HEK293 (cell line): ENCODE measurements at regions not wholly inside any gene's neighbourhood (a gene's known extent, or its start where the extent isn't known, plus 50 kb on each side); places are given as distances from the start of the nearest gene placed in this dataset.

Experiments
- CTCF ChIP-seq: fragments of 450-650 bp; formaldehyde crosslinking; IDR thresholded peaks from 2 replicates; pipeline ENCODE4 v1.5.1; 2016; ENCODE audit warnings: missing biosample characterization, missing genetic modification characterization
- GLIS1 ChIP-seq: fragments of 450-650 bp; formaldehyde crosslinking; IDR thresholded peaks from 2 replicates; pipeline ENCODE4 v1.5.1; 2016; ENCODE audit warnings: missing biosample characterization, missing genetic modification characterization
- REST ChIP-seq: fragments of 450-650 bp; formaldehyde crosslinking; IDR thresholded peaks from 2 replicates; pipeline ENCODE4 v1.5.1; 2016; ENCODE audit warnings: missing biosample characterization, missing genetic modification characterization
- SCRT2 ChIP-seq: fragments of 450-650 bp; formaldehyde crosslinking; IDR thresholded peaks from 2 replicates; pipeline ENCODE4 v1.5.1; 2016; ENCODE audit warnings: missing biosample characterization, missing genetic modification characterization
- YY1 ChIP-seq: fragments of 450-650 bp; formaldehyde crosslinking; IDR thresholded peaks from 2 replicates; pipeline ENCODE4 v1.5.1; 2018; ENCODE audit warnings: missing biosample characterization, missing genetic modification characterization
- ZBTB44 ChIP-seq: fragments of 450-650 bp; IDR thresholded peaks from 2 replicates; pipeline ENCODE4 v1.5.1; 2018; ENCODE audit warnings: missing biosample characterization, mild to moderate bottlenecking, missing genetic modification characterization
- ZBTB8A ChIP-seq: fragments of 450-650 bp; formaldehyde crosslinking; IDR thresholded peaks from 2 replicates; pipeline ENCODE4 v1.5.1; 2016; ENCODE audit warnings: missing biosample characterization, missing genetic modification characterization
- ZNF121 ChIP-seq: fragments of 450-650 bp; formaldehyde crosslinking; IDR thresholded peaks from 2 replicates; pipeline ENCODE4 v1.5.1; 2016; ENCODE audit warnings: missing biosample characterization, missing genetic modification characterization
- ZNF157 ChIP-seq: fragments of 450-650 bp; formaldehyde crosslinking; IDR thresholded peaks from 2 replicates; pipeline ENCODE4 v1.5.1; 2016; ENCODE audit warnings: missing biosample characterization, missing genetic modification characterization
- ZNF211 ChIP-seq: fragments of 450-650 bp; formaldehyde crosslinking; IDR thresholded peaks from 2 replicates; pipeline ENCODE4 v1.5.1; 2016; ENCODE audit warnings: low read depth, missing biosample characterization, missing genetic modification characterization
- ZNF24 ChIP-seq: fragments of 450-650 bp; formaldehyde crosslinking; IDR thresholded peaks from 2 replicates; pipeline ENCODE4 v1.5.1; 2016; ENCODE audit warnings: missing biosample characterization, missing genetic modification characterization
- ZNF274 ChIP-seq, 2 experiments: fragments of 200-500 bp in 1 of 2; fragments of 450-650 bp in 1 of 2; sonication (Bioruptor generic) in 1 of 2; formaldehyde crosslinking in 1 of 2; IDR thresholded peaks; 2 replicates each; pipeline versions ENCODE4 v1.5.1 to v1.6.1; 2014 to 2016; ENCODE audit warnings: borderline replicate concordance in 1 of 2, inconsistent platforms in 1 of 2, low read length in 1 of 2, missing biosample characterization in 1 of 2, missing genetic modification characterization in 1 of 2
- ZNF394 ChIP-seq: fragments of 450-650 bp; formaldehyde crosslinking; IDR thresholded peaks from 2 replicates; pipeline ENCODE4 v1.5.1; 2016; ENCODE audit warnings: missing biosample characterization, missing genetic modification characterization, mild to moderate bottlenecking, moderate library complexity, borderline replicate concordance
- ZNF530 ChIP-seq: fragments of 450-650 bp; formaldehyde crosslinking; IDR thresholded peaks from 2 replicates; pipeline ENCODE4 v1.5.1; 2016; ENCODE audit warnings: low read depth, missing biosample characterization, missing genetic modification characterization

GRCh38 chr2:189954989-189955388 lies 107.5 kb downstream of the MSTN start:
- TF ChIP-seq ZNF530 (tag by site-specific recombination), result no peak
- TF ChIP-seq ZNF394 (tag by site-specific recombination), result no peak
- no peak for TF ChIP-seq CTCF (tag by site-specific recombination)
- no peak for TF ChIP-seq ZNF274 (IDR thresholded peaks at IDR 0.05; ENCODE audit: low read length)
- no peak for TF ChIP-seq ZNF274 (tag by site-specific recombination; IDR thresholded peaks at IDR 0.05; ENCODE audit: borderline replicate concordance)
- no peak for TF ChIP-seq ZNF121 (tag by site-specific recombination)
- no peak for TF ChIP-seq ZNF157
- no peak for TF ChIP-seq YY1 (tag by site-specific recombination)
- TF ChIP-seq ZNF211 (tag by site-specific recombination), result peak; percentile 87
- TF ChIP-seq SCRT2 (tag by site-specific recombination), result no peak
- TF ChIP-seq ZBTB8A (tag by site-specific recombination), result no peak
- no peak for TF ChIP-seq ZNF24 (tag by site-specific recombination)
- no peak for TF ChIP-seq ZBTB44
- no peak for TF ChIP-seq GLIS1
- TF ChIP-seq REST (tag by site-specific recombination), result no peak
